ENCODE measurements at regions not wholly inside any gene's neighbourhood (a gene's known extent, or its start where the extent isn't known, plus 50 kb on each side); places are given as distances from the start of the nearest gene placed in this dataset.

- TF ChIP-seq, protein P1, sequence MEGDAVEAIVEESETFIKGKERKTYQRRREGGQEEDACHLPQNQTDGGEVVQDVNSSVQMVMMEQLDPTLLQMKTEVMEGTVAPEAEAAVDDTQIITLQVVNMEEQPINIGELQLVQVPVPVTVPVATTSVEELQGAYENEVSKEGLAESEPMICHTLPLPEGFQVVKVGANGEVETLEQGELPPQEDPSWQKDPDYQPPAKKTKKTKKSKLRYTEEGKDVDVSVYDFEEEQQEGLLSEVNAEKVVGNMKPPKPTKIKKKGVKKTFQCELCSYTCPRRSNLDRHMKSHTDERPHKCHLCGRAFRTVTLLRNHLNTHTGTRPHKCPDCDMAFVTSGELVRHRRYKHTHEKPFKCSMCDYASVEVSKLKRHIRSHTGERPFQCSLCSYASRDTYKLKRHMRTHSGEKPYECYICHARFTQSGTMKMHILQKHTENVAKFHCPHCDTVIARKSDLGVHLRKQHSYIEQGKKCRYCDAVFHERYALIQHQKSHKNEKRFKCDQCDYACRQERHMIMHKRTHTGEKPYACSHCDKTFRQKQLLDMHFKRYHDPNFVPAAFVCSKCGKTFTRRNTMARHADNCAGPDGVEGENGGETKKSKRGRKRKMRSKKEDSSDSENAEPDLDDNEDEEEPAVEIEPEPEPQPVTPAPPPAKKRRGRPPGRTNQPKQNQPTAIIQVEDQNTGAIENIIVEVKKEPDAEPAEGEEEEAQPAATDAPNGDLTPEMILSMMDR (IDR thresholded peaks at IDR 0.05), result no peak
- TF ChIP-seq POLR2AphosphoS5 (IDR thresholded peaks at IDR 0.05) (no peak), POLR2A (IDR thresholded peaks at IDR 0.05) (no peak)
- H3K36me3 ChIP-seq, result no peaks in the 10 kb centered on the region
- no peak overlapping the region for H3K27ac ChIP-seq
- peaks cover 5 to 48% of the 10 kb centered on the region in 2 donors for H3K9me3 ChIP-seq
- no peaks in the 10 kb centered on the region for H3K4me1 ChIP-seq
- DNase-seq (ENCODE audit: low spot score in 2 of 2), result no peak
- intact Hi-C loops (cut with DNase I; ENCODE audit: low total_unique reads), result no loop called here
- no peak overlapping the region for H3K4me3 ChIP-seq
- H3K27me3 ChIP-seq, result no peaks in the 10 kb centered on the region
Measured at GRCh38 chr17:54727624-54728023, 173.0 kb upstream of the TOM1L1 start.

- Histone ChIP-seq H3K27me3 (no peaks in the 10 kb centered on the region), H3K36me3 (no peaks in the 10 kb centered on the region), H3K9me3 (peaks cover 0 to 12% of the 10 kb centered on the region in 2 donors), H3K27ac (no peak overlapping the region), H3K4me1 (no peaks in the 10 kb centered on the region), H3K4me3 (no peak overlapping the region)
- TF ChIP-seq POLR2AphosphoS5 (IDR thresholded peaks at IDR 0.05) (no peak), POLR2A (IDR thresholded peaks at IDR 0.05) (no peak)
- TF ChIP-seq, protein P1 (IDR thresholded peaks at IDR 0.05), result no peak
- DNase-seq (ENCODE audit: low spot score in 2 of 2), result no peak
- intact Hi-C loops (cut with DNase I; ENCODE audit: low total_unique reads), result no loop called here
Measured at GRCh38 chr17:54736573-54736972, 164.1 kb upstream of the TOM1L1 start.

DNA sequence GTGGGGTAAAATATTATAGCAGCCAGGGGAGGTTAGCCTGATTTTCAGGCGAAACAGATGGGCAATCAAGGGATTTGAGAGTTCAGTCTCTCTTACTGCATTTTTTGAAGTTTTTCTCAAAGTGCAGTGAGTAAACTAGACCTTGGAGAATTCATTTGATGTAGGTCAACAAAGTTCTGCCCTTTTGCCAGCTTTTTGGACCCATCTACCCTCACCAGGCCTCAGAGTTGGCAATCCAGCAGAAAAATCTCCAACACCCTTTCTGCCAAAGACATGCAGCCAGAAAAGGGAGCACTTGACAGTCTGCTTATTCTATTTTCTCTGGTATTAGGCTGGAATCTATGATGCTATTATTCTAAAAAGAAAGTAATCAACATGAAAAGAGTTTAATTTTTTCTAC, 162.2 kb upstream of the TOM1L1 start:
- TF ChIP-seq POLR2A (IDR thresholded peaks at IDR 0.05) (no peak), POLR2AphosphoS5 (IDR thresholded peaks at IDR 0.05) (no peak)
- TF ChIP-seq, protein P1 (IDR thresholded peaks at IDR 0.05), result no peak

DNA sequence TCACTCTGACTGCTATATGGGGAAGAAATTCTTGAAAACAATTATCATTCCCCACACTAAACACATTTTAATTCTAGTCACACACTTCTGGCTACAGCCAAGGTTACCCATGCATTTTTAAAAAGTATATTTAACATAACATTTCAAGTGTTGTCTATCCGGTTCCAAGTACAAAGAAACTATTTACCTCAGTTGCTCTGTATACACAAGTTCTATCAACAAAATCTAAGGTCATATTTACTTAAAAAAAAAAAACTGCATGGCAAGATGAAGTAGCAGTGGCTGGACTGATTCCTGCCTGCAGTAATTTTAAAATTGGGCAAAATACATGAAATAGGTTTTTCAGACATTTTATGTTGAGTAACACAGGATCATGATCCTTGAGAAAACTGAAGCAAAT, 155.9 kb upstream of the TOM1L1 start:
- Histone ChIP-seq H3K9me3 (peaks cover 12 to 38% of the 10 kb centered on the region in 2 donors), H3K27ac (no peak overlapping the region), H3K4me1 (no peaks in the 10 kb centered on the region), H3K4me3 (no peak overlapping the region), H3K36me3 (no peaks in the 10 kb centered on the region), H3K27me3 (no peaks in the 10 kb centered on the region)
- no peak for TF ChIP-seq POLR2A (IDR thresholded peaks at IDR 0.05)
- TF ChIP-seq POLR2AphosphoS5 (IDR thresholded peaks at IDR 0.05), result no peak
- TF ChIP-seq, protein P1 (IDR thresholded peaks at IDR 0.05), result no peak
- intact Hi-C loops (cut with DNase I; ENCODE audit: low total_unique reads), result no loop called here
- no peak for DNase-seq (ENCODE audit: low spot score in 2 of 2)

More for the DNA sequence above, 162.2 kb upstream of the TOM1L1 start:
- DNase-seq (ENCODE audit: low spot score in 2 of 2), result no peak
- Histone ChIP-seq H3K36me3 (no peaks in the 10 kb centered on the region), H3K27me3 (no peaks in the 10 kb centered on the region), H3K27ac (no peak overlapping the region), H3K9me3 (peaks cover 0 to 4% of the 10 kb centered on the region in 2 donors), H3K4me3 (no peak overlapping the region), H3K4me1 (no peaks in the 10 kb centered on the region)
- intact Hi-C loops (cut with DNase I; ENCODE audit: low total_unique reads), result no loop called here

GRCh38 chr17:54745239-54745638, 155.4 kb upstream of the TOM1L1 start:
- TF ChIP-seq, protein P1 (IDR thresholded peaks at IDR 0.05), result no peak
- TF ChIP-seq POLR2A (IDR thresholded peaks at IDR 0.05) (no peak), POLR2AphosphoS5 (IDR thresholded peaks at IDR 0.05) (no peak)
- no peaks in the 10 kb centered on the region for H3K36me3 ChIP-seq
- no peak overlapping the region for H3K4me3 ChIP-seq
- peaks cover 13 to 38% of the 10 kb centered on the region in 2 donors for H3K9me3 ChIP-seq
- no peak for DNase-seq (ENCODE audit: low spot score in 2 of 2)
- H3K27me3 ChIP-seq, result no peaks in the 10 kb centered on the region
- H3K27ac ChIP-seq, result no peak overlapping the region
- intact Hi-C loops (cut with DNase I; ENCODE audit: low total_unique reads), result no loop called here
- no peaks in the 10 kb centered on the region for H3K4me1 ChIP-seq
